GM10248 (cell line): ENCODE measurements at regions not wholly inside any gene's neighbourhood (a gene's known extent, or its start where the extent isn't known, plus 50 kb on each side); places are given as distances from the start of the nearest gene placed in this dataset.

ENCODE experiments used
- CTCF ChIA-PET: fragments of 300-600 bp; sonication (Branson Sonifier 250); formaldehyde crosslinking; extraction: SDS; loops from one replicate; lab custom pipeline; 2021; ENCODE audit warnings: antibody characterized with exemption; lab: Yijun Ruan, JAX
- POLR2A ChIA-PET: fragments of 350-650 bp; sonication (Branson Sonifier 250); formaldehyde crosslinking; extraction: SDS; loops from one replicate; lab custom pipeline; 2020; ENCODE audit warnings: antibody characterized with exemption; lab: Yijun Ruan, JAX
- DNase-seq: peaks from one replicate; pipeline ENCODE4 v3.0.0; 2012; ENCODE audit errors: extremely low spot score
- CTCF ChIP-seq: IDR thresholded peaks from 2 replicates; pipeline ENCODE4 v1.5.1; 2012; ENCODE audit warnings: mild to moderate bottlenecking, low read depth; ENCODE audit errors: extremely low read depth, missing control alignments, control extremely low read depth

- TF ChIP-seq CTCF, result no peak
- ChIA-PET CTCF (interaction anchor here (1.2 kb wide), 1 partner anchor 40 kb away, joined by 3 read pairs; no protein-coding TSS in a partner anchor), POLR2A (no interaction called here)
- DNase-seq, result no peak
Observed at GRCh38 chr18:52200406-52200805, 139.6 kb upstream of the DCC start.

- ChIA-PET POLR2A (no interaction called here), CTCF (no interaction called here)
- TF ChIP-seq CTCF, result no peak
- DNase-seq, result no peak
Observed at GRCh38 chr18:52200921-52201663, 138.9 kb upstream of the DCC start.

- no peak for DNase-seq
- TF ChIP-seq CTCF, result no peak
- ChIA-PET CTCF (interaction anchor here (1.4 kb wide), 1 partner anchor 39 kb away, joined by 4 read pairs; no protein-coding TSS in a partner anchor), POLR2A (no interaction called here)
Observed at GRCh38 chr18:52208646-52209045, 131.4 kb upstream of the DCC start.

GRCh38 chr18:52216109-52216508 is 123.9 kb upstream of the DCC start:
- CTCF ChIA-PET, result interaction anchor here (1.5 kb wide), 1 partner anchor 40 kb away, joined by 3 read pairs; no protein-coding TSS in a partner anchor
- POLR2A ChIA-PET, result no interaction called here
- DNase-seq, result no peak
- TF ChIP-seq CTCF, result no peak

- no peak for TF ChIP-seq CTCF
- no peak for DNase-seq
- POLR2A ChIA-PET, result no interaction called here
- CTCF ChIA-PET, result no interaction called here
Observed at GRCh38 chr18:52216666-52217065, 123.3 kb upstream of the DCC start.

GRCh38 chr18:52219102-52219501 is 120.9 kb upstream of the DCC start:
- DNase-seq, result no peak
- no peak for TF ChIP-seq CTCF
- CTCF ChIA-PET, result interaction anchor here (0.5 to 1.0 kb wide), 2 partner anchors 549 to 551 kb away, joined by 3 read pairs; no protein-coding TSS in a partner anchor
- POLR2A ChIA-PET, result no interaction called here
